HG03039 (cell line): ENCODE measurements at regions not wholly inside any gene's neighbourhood (a gene's known extent, or its start where the extent isn't known, plus 50 kb on each side); places are given as distances from the start of the nearest gene placed in this dataset.
A peak's percentile ranks its signal among the peaks of the same experiment; 100 is the strongest.
"Not testable (repeated sequence)": the region's sequence is repeated elsewhere in the genome, so short reads cannot be mapped to it uniquely, and the experiment has no call there.

Source experiments
- ATAC-seq: cut with Tn5 transposase; IDR thresholded peaks from one replicate; pipeline ENCODE4 v1.9.1; 2021; ENCODE audit warnings: mild to moderate bottlenecking, moderate library complexity; ENCODE audit not compliant: unreplicated experiment

GRCh38 chr15:93954985-93955571 lies 276.3 kb upstream of the MCTP2 start:
- ATAC-seq: no peak

- ATAC-seq: no peak
These were observed 282.6 kb upstream of the MCTP2 start for GRCh38 chr15:93948726-93949125.

- ATAC-seq: no peak
These were observed 287.8 kb upstream of the MCTP2 start for GRCh38 chr15:93943586-93943985.

- no peak for ATAC-seq
These were observed 289.1 kb upstream of the MCTP2 start for GRCh38 chr15:93942269-93942694.

- no peak for ATAC-seq
These were observed 289.7 kb upstream of the MCTP2 start for GRCh38 chr15:93941697-93942096.

GRCh38 chr15:93940226-93940625 lies 291.1 kb upstream of the MCTP2 start:
- no peak for ATAC-seq

- ATAC-seq: peak; percentile 61
These were observed 299.1 kb upstream of the MCTP2 start for GRCh38 chr15:93932164-93932776.

- ATAC-seq: no peak
These were observed 301.8 kb upstream of the MCTP2 start for GRCh38 chr15:93929375-93930094.

- no peak for ATAC-seq
These were observed 311.2 kb upstream of the MCTP2 start for GRCh38 chr15:93920204-93920603.

GRCh38 chr15:93918801-93919200 lies 312.6 kb upstream of the MCTP2 start:
- not testable (repeated sequence) for ATAC-seq

- ATAC-seq: no peak
These were observed 314.2 kb upstream of the MCTP2 start for GRCh38 chr15:93917181-93917580.

GRCh38 chr15:93913871-93914270 lies 317.5 kb upstream of the MCTP2 start:
- no peak for ATAC-seq

GRCh38 chr15:93913310-93913709 lies 318.1 kb upstream of the MCTP2 start:
- ATAC-seq: no peak

- ATAC-seq: no peak
These were observed 330.6 kb upstream of the MCTP2 start for GRCh38 chr15:93900476-93901400.

GRCh38 chr15:93899817-93900216 lies 331.5 kb upstream of the MCTP2 start:
- no peak for ATAC-seq

- ATAC-seq: no peak
These were observed 334.0 kb upstream of the MCTP2 start for GRCh38 chr15:93897377-93897776.

- ATAC-seq: no peak
These were observed 335.2 kb upstream of the MCTP2 start for GRCh38 chr15:93895976-93896770.

- no peak for ATAC-seq
These were observed 336.8 kb upstream of the MCTP2 start for GRCh38 chr15:93894438-93895036.

GRCh38 chr15:93887151-93887550 lies 344.2 kb upstream of the MCTP2 start:
- ATAC-seq: no peak

GRCh38 chr15:93882779-93883178 lies 348.6 kb upstream of the MCTP2 start:
- no peak for ATAC-seq
